ENCODE measurements at regions not wholly inside any gene's neighbourhood (a gene's known extent, or its start where the extent isn't known, plus 50 kb on each side); places are given as distances from the start of the nearest gene placed in this dataset.

DNA sequence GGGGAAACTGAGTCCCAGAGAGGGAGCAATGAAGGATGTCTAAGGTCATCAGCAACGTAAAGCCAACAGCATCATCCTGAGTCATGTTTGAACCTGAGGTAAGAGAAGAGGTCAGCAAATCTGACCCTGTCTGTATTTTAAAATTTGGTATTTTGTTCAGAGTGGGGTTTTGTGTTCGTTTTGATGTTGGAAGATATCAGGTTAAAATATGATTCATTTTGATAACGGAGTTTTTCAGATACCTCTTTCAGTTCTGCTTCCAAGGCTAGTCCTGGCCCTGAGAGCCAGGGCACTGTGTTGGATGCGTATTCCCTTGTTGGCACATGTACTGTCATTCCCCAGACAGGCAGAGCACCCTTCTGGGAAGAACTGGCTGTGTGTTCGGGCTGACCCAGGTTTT is 291.0 kb downstream of the NSG2 start:
- TF ChIP-seq CTCF (IDR thresholded peaks at IDR 0.05) = no peak
- Histone ChIP-seq H3K9me3 (no peaks in the 10 kb centered on the region), H3K4me1 (no peaks in the 10 kb centered on the region), H3K4me3 (no peak overlapping the region), H3K36me3 (ENCODE audit: insufficient read depth in 1 of 2, low read depth in 1 of 2) (no peaks in the 10 kb centered on the region), H3K27me3 (ENCODE audit: insufficient read depth in 3 of 3, low read length in 2 of 3) (peaks cover 0 to 30% (median 7%) of the 10 kb centered on the region in 3 donors), H3K27ac (no peak overlapping the region)
- ATAC-seq (no peak), DNase-seq (no peak)
- 77 to 78% (median 77%) methylated on average over 5 of the region's 5 CpGs for WGBS, 3 donors
- intact Hi-C loops (cut with DNase I) = no loop called here

GRCh38 chr5:174337276-174338184 is 292.0 kb downstream of the NSG2 start:
- intact Hi-C loops (cut with DNase I) = no loop called here
- Histone ChIP-seq H3K27me3 (ENCODE audit: insufficient read depth in 3 of 3, low read length in 2 of 3) (peaks cover 0 to 30% (median 7%) of the 10 kb centered on the region in 3 donors), H3K4me1 (no peaks in the 10 kb centered on the region), H3K27ac (no peak overlapping the region), H3K9me3 (no peaks in the 10 kb centered on the region), H3K4me3 (no peak overlapping the region), H3K36me3 (ENCODE audit: insufficient read depth in 1 of 2, low read depth in 1 of 2) (no peaks in the 10 kb centered on the region)
- 42 to 49% (median 47%) methylated on average over 17 to 18 of the region's 18 CpGs for WGBS, 3 donors
- DNase-seq = no peak
- ATAC-seq = no peak
- TF ChIP-seq CTCF (IDR thresholded peaks at IDR 0.05) = no peak

DNA sequence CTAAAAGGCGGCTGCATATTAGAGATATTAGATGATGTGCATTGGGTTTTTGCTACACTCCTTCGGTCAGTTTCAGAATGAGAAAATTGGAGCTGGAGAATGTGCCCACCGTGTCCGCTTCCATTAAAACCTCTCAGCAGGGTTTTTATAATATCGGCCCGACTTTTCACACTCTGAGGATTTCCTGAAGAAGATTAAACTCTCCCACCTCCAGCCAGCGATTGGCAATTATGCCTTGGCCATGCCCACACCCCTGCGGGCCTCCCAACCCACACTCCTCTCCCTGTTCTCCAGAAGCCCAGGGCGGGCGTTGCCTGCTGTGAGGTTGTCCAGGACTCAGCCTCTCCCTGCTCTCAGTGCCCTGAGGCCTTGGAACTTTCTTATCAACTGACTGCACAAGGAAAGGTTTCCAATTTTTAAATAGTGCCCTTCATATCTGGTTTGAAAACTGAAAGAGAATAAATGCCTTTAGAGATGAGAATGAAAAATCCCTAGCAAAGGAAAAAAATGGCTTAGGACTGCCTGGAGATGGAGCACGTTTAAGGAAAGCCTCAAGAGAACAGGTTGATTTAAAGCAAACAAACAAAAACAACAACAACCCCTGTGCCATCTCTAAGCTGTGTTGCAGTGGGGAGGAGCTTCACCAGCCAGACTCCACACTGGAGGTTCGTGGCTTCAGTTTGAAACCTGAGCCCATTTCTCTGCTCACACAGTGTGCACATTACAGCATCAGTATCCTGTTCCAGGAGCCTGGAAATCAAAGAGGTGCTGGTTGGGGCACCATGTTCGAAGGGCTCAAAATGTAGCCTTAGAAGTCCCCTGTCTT is 292.9 kb downstream of the NSG2 start:
- no peaks in the 10 kb centered on the region for H3K9me3 ChIP-seq
- no peak overlapping the region for H3K4me3 ChIP-seq
- 30 to 32% (median 32%) methylated on average over 13 of the region's 13 CpGs for WGBS, 3 donors
- H3K4me1 ChIP-seq = no peaks in the 10 kb centered on the region
- DNase-seq (no peak), ATAC-seq (no peak)
- H3K36me3 ChIP-seq (ENCODE audit: insufficient read depth in 1 of 2, low read depth in 1 of 2) = no peaks in the 10 kb centered on the region
- TF ChIP-seq CTCF (IDR thresholded peaks at IDR 0.05) = no peak
- H3K27ac ChIP-seq = no peak overlapping the region
- H3K27me3 ChIP-seq (ENCODE audit: insufficient read depth in 3 of 3, low read length in 2 of 3) = peaks cover 0 to 30% (median 7%) of the 10 kb centered on the region in 3 donors
- intact Hi-C loops (cut with DNase I) = no loop called here

GRCh38 chr5:174339130-174339529 is 293.6 kb downstream of the NSG2 start:
- intact Hi-C loops (cut with DNase I) = no loop called here
- H3K4me1 ChIP-seq = no peaks in the 10 kb centered on the region

More at GRCh38 chr5:174339130-174339529, 293.6 kb downstream of the NSG2 start:
- ATAC-seq (no peak), DNase-seq (no peak)
- WGBS, 3 donors = 77 to 85% (median 85%) methylated on average over 4 of the region's 4 CpGs
- Histone ChIP-seq H3K27ac (no peak overlapping the region), H3K36me3 (ENCODE audit: insufficient read depth in 1 of 2, low read depth in 1 of 2) (no peaks in the 10 kb centered on the region), H3K27me3 (ENCODE audit: insufficient read depth in 3 of 3, low read length in 2 of 3) (peaks cover 0 to 33% (median 7%) of the 10 kb centered on the region in 3 donors), H3K4me3 (no peak overlapping the region), H3K9me3 (no peaks in the 10 kb centered on the region)
- TF ChIP-seq CTCF (IDR thresholded peaks at IDR 0.05) = no peak

Data from psoas muscle (tissue), 7 donors.